Kidney epithelial cell (primary cell): ENCODE measurements at regions not wholly inside any gene's neighbourhood (a gene's known extent, or its start where the extent isn't known, plus 50 kb on each side); places are given as distances from the start of the nearest gene placed in this dataset.

ENCODE experiments used
- DNase-seq: peaks from one replicate; pipeline ENCODE4 v3.0.0-alpha.2; 2010; ENCODE audit warnings: low read depth
- H3K27me3 ChIP-seq: 2 replicates; pipeline ENCODE4 v1.6.0; 2011; ENCODE audit warnings: low read length; ENCODE audit not compliant: control insufficient read depth, insufficient read depth
- H3K36me3 ChIP-seq: 2 replicates; pipeline ENCODE4 v1.5.1; 2011; ENCODE audit warnings: low read length; ENCODE audit not compliant: control insufficient read depth, insufficient read depth
- H3K4me3 ChIP-seq: 2 replicates; pipeline ENCODE4 v1.5.1; 2011; ENCODE audit warnings: low read depth, mild to moderate bottlenecking, control low read depth, low read length
- TF ChIP-seq, protein P1 (sequence below): IDR thresholded peaks from 2 replicates; pipeline ENCODE4 v1.5.1; 2011; ENCODE audit warnings: mild to moderate bottlenecking, moderate library complexity, low read length, control low read depth, inconsistent platforms; ENCODE audit not compliant: insufficient read depth, poor library complexity, severe bottlenecking

DNA sequence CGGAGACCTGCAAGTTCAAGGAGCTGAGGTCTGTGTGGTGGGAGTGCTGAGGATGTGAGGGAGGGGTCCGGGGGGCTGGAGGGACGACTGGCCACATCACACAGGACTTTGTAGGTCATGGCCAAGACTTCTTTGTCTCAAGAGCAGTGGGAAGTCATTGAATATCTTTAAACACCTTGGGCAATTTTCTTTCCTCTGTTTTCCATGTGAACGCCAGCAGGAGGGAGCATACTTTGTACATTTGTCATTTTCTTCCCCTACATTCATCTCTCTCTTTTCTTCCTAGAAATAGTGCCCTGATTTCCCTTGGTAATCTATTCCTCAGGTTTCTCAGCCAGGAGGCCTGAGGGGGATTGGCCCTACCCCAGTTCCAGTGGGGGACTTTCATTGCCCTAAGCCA, 153.7 kb upstream of the MSX2 start:
- Histone ChIP-seq H3K27me3 (no peaks in the 10 kb centered on the region), H3K36me3 (no peaks in the 10 kb centered on the region), H3K4me3 (no peak overlapping the region)
- TF ChIP-seq, protein P1, sequence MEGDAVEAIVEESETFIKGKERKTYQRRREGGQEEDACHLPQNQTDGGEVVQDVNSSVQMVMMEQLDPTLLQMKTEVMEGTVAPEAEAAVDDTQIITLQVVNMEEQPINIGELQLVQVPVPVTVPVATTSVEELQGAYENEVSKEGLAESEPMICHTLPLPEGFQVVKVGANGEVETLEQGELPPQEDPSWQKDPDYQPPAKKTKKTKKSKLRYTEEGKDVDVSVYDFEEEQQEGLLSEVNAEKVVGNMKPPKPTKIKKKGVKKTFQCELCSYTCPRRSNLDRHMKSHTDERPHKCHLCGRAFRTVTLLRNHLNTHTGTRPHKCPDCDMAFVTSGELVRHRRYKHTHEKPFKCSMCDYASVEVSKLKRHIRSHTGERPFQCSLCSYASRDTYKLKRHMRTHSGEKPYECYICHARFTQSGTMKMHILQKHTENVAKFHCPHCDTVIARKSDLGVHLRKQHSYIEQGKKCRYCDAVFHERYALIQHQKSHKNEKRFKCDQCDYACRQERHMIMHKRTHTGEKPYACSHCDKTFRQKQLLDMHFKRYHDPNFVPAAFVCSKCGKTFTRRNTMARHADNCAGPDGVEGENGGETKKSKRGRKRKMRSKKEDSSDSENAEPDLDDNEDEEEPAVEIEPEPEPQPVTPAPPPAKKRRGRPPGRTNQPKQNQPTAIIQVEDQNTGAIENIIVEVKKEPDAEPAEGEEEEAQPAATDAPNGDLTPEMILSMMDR = no peak
- no peak for DNase-seq

DNA sequence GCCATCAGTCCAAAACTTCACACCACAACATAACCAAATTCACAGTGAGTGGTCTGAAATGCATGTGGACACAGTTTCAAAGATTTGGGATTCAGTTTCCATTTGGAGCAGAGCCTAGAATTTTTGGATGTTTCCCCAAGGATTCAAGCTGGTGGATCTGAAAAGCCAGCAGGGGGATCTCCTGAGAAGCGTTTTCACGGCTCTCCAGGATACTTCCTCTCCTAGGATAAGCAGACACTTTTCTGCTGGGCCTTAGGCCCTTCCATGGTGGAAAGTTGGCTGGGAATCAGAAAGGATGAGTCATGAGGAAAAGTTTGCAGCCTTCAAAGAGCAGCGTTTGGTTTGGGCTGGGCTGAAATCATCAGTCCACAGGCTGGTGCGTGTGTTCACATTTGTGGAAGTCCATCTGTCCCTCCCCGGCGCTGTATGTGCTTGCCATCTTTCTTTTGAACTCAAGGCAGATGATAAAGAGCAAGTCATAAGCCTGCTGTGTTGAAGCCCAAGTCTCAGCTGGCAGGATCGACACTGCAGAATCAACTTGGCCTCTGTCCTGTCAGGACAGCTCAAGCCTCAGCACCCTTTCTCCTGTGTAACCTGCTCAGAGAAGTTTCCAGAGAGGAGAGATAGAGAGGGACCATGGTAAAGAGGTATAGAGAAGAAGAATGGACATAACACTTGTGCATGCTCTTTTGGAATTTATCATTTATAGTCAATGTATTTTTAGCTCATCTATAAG, 152.6 kb upstream of the MSX2 start:
- no peaks in the 10 kb centered on the region for H3K36me3 ChIP-seq
- H3K27me3 ChIP-seq = no peaks in the 10 kb centered on the region
- no peak overlapping the region for H3K4me3 ChIP-seq
- DNase-seq = peak; percentile 37
- TF ChIP-seq, protein P1 = peak; percentile 17

DNA sequence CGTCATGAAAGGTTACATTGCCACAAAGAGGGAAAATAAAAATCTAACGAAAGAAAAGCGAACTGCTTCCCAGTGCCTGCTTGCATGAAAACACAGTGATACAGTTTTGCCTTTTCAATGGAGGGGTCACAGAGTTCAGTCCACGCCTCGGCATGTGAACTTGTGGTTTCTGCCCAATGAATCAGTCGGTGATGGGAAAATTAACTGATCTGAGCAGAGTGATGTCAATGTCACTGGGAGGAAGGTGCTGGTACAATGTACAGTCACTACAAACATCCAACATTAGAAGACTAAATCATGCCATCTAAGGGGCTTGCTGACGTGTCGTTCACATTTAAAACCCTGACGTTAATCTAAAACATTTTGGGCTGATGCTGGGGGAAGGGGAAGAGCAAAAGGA, 151.8 kb upstream of the MSX2 start:
- DNase-seq = no peak
- Histone ChIP-seq H3K36me3 (no peaks in the 10 kb centered on the region), H3K4me3 (no peak overlapping the region), H3K27me3 (no peaks in the 10 kb centered on the region)
- TF ChIP-seq, protein P1 = no peak

DNA sequence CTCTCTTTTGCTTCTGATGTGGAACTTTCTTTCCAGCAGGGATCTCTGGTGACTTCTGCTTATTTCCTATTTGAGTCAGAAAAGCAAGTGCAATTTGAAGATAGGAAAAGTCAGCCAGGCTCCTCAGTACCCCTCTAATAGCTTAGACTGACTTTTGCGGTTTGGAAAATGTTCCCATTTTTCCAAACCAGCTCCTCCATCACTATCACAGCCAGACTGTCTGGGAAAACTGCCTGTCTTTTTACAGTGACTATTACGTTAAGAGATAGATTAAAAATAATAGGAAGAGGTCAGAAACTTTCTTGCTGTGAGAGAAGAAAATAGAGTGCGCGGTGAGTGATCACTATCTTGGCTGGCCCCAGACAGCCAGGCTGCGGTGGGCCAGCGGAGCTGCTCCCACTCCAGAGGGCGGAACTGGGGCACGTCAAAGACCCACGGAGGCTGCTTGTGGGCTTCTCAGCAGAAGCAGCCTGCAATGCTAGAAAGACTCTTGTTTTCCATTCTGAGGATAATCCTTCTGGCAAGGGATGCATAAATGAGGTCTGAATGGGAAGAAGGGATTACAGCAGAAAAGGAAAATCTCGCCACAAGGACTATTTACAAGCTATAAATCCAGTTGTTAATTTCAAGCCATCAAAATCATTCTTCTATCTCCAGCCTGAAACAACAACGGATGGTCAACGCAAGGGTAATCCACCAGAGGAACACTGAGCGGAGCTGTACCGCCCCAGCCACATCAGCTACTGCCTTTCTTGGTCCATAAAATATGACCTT, 151.0 kb upstream of the MSX2 start:
- no peak for DNase-seq
- Histone ChIP-seq H3K27me3 (no peaks in the 10 kb centered on the region), H3K4me3 (no peak overlapping the region), H3K36me3 (no peaks in the 10 kb centered on the region)
- TF ChIP-seq, protein P1 = no peak

DNA sequence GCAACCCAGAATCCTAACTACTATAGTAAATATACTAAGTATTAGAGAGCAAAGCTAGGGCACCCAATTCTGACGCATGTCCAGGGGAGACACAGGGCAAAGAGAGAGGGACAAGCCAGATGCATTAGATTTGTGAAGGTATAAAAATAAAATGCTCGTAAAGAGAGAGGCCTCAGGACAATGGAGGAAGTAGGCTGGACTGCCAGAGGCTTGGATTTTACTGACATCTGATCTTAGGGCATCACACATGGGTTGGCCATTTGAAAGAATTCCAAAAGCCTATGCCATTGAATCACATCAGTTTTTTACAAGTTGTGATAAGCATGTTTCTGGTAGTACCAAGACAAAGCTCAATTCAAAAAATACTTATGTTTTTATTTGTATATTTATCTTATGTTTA, 149.3 kb upstream of the MSX2 start:
- no peak overlapping the region for H3K4me3 ChIP-seq
- DNase-seq = no peak
- H3K36me3 ChIP-seq = no peaks in the 10 kb centered on the region
- TF ChIP-seq, protein P1 = no peak
- H3K27me3 ChIP-seq = no peaks in the 10 kb centered on the region
